ENCODE measurements at regions not wholly inside any gene's neighbourhood (a gene's known extent, or its start where the extent isn't known, plus 50 kb on each side); places are given as distances from the start of the nearest gene placed in this dataset.

- DNase-seq (ENCODE audit: low spot score) (no peak), ATAC-seq (no peak)
These were observed 78.2 kb downstream of the IRF2BPL start for GRCh38 chr14:76950055-76951020.

GRCh38 chr14:76948976-76949375 lies 79.5 kb downstream of the IRF2BPL start:
- ATAC-seq = no peak
- no peak for DNase-seq (ENCODE audit: low spot score)

GRCh38 chr14:76948213-76948947 lies 80.1 kb downstream of the IRF2BPL start:
- ATAC-seq = peak; percentile 42

GRCh38 chr14:76947838-76948184 lies 80.7 kb downstream of the IRF2BPL start:
- no peak for ATAC-seq
- DNase-seq (ENCODE audit: low spot score) = no peak

More at GRCh38 chr14:76948213-76948947, 80.1 kb downstream of the IRF2BPL start:
- peak; percentile 55 for DNase-seq (ENCODE audit: low spot score)

- ATAC-seq (peak; percentile 94), DNase-seq (ENCODE audit: low spot score) (peak; percentile 91)
These were observed 81.2 kb downstream of the IRF2BPL start for GRCh38 chr14:76947078-76947837.

- peak; percentile 6 for ATAC-seq
- no peak for DNase-seq (ENCODE audit: low spot score)
These were observed 81.8 kb downstream of the IRF2BPL start for GRCh38 chr14:76946753-76947077.

- DNase-seq (ENCODE audit: low spot score) (no peak), ATAC-seq (no peak)
These were observed 85.4 kb downstream of the IRF2BPL start for GRCh38 chr14:76943072-76943471.

- DNase-seq (ENCODE audit: low spot score) (no peak), ATAC-seq (no peak)
These were observed 86.3 kb downstream of the IRF2BPL start for GRCh38 chr14:76941946-76942805.

- ATAC-seq (no peak), DNase-seq (ENCODE audit: low spot score) (no peak)
These were observed 87.0 kb downstream of the IRF2BPL start for GRCh38 chr14:76941544-76941943.

GRCh38 chr14:76940021-76940760 lies 88.3 kb downstream of the IRF2BPL start:
- no peak for DNase-seq (ENCODE audit: low spot score)

GRCh38 chr14:76939015-76939742 lies 89.3 kb downstream of the IRF2BPL start:
- no peak for ATAC-seq

More at GRCh38 chr14:76940021-76940760, 88.3 kb downstream of the IRF2BPL start:
- ATAC-seq = no peak

GRCh38 chr14:76938092-76938500 lies 90.4 kb downstream of the IRF2BPL start:
- no peak for DNase-seq (ENCODE audit: low spot score)

More at GRCh38 chr14:76939015-76939742, 89.3 kb downstream of the IRF2BPL start:
- no peak for DNase-seq (ENCODE audit: low spot score)

GRCh38 chr14:76937181-76938091 lies 91.1 kb downstream of the IRF2BPL start:
- ATAC-seq (no peak), DNase-seq (ENCODE audit: low spot score) (no peak)

More at GRCh38 chr14:76938092-76938500, 90.4 kb downstream of the IRF2BPL start:
- no peak for ATAC-seq

- DNase-seq (ENCODE audit: low spot score) = no peak
- no peak for ATAC-seq
These were observed 92.0 kb downstream of the IRF2BPL start for GRCh38 chr14:76936483-76936882.

GRCh38 chr14:76933515-76933914 lies 95.0 kb downstream of the IRF2BPL start:
- ATAC-seq = no peak
- no peak for DNase-seq (ENCODE audit: low spot score)

GRCh38 chr14:76931631-76932402 lies 96.7 kb downstream of the IRF2BPL start:
- ATAC-seq (peak; percentile 45), DNase-seq (ENCODE audit: low spot score) (no peak)

GRCh38 chr14:76930549-76930948 lies 98.0 kb downstream of the IRF2BPL start:
- ATAC-seq (no peak), DNase-seq (ENCODE audit: low spot score) (no peak)

Data from left lobe of liver (tissue), 2 donors.